ENCODE measurements at regions not wholly inside any gene's neighbourhood (a gene's known extent, or its start where the extent isn't known, plus 50 kb on each side); places are given as distances from the start of the nearest gene placed in this dataset.
"Not testable (repeated sequence)": the region's sequence is repeated elsewhere in the genome, so short reads cannot be mapped to it uniquely, and the experiment has no call there.

- H3K9me3 ChIP-seq (ENCODE audit: insufficient read depth, low read length); DNase-seq (ENCODE audit: low read depth, low spot score); H3K9ac ChIP-seq (ENCODE audit: insufficient read length, low read depth); H3K4me3 ChIP-seq (ENCODE audit: insufficient read length, low read depth); H3K4me1 ChIP-seq (ENCODE audit: insufficient read depth, insufficient read length); H3K27me3 ChIP-seq (ENCODE audit: insufficient read depth, insufficient read length); H3K36me3 ChIP-seq (ENCODE audit: insufficient read depth, insufficient read length, low read length): not testable (repeated sequence)
These were observed 186.4 kb downstream of the NPIPA7 start for GRCh38 chr16:16565326-16565725.

- not testable (repeated sequence) for H3K36me3 ChIP-seq (ENCODE audit: insufficient read depth, insufficient read length, low read length); H3K9ac ChIP-seq (ENCODE audit: insufficient read length, low read depth); H3K4me1 ChIP-seq (ENCODE audit: insufficient read depth, insufficient read length); H3K27me3 ChIP-seq (ENCODE audit: insufficient read depth, insufficient read length); H3K4me3 ChIP-seq (ENCODE audit: insufficient read length, low read depth); DNase-seq (ENCODE audit: low read depth, low spot score); H3K9me3 ChIP-seq (ENCODE audit: insufficient read depth, low read length)
These were observed 191.1 kb downstream of the NPIPA7 start for GRCh38 chr16:16570055-16570454.

GRCh38 chr16:16570874-16571273 is 191.9 kb downstream of the NPIPA7 start:
- H3K9ac ChIP-seq (ENCODE audit: insufficient read length, low read depth); DNase-seq (ENCODE audit: low read depth, low spot score); H3K36me3 ChIP-seq (ENCODE audit: insufficient read depth, insufficient read length, low read length); H3K9me3 ChIP-seq (ENCODE audit: insufficient read depth, low read length); H3K4me1 ChIP-seq (ENCODE audit: insufficient read depth, insufficient read length); H3K27me3 ChIP-seq (ENCODE audit: insufficient read depth, insufficient read length); H3K4me3 ChIP-seq (ENCODE audit: insufficient read length, low read depth): not testable (repeated sequence)

- not testable (repeated sequence) for H3K9me3 ChIP-seq (ENCODE audit: insufficient read depth, low read length); DNase-seq (ENCODE audit: low read depth, low spot score); H3K27me3 ChIP-seq (ENCODE audit: insufficient read depth, insufficient read length); H3K4me1 ChIP-seq (ENCODE audit: insufficient read depth, insufficient read length); H3K9ac ChIP-seq (ENCODE audit: insufficient read length, low read depth); H3K4me3 ChIP-seq (ENCODE audit: insufficient read length, low read depth); H3K36me3 ChIP-seq (ENCODE audit: insufficient read depth, insufficient read length, low read length)
These were observed 193.3 kb downstream of the NPIPA7 start for GRCh38 chr16:16572130-16572774.

- not testable (repeated sequence) for H3K4me3 ChIP-seq (ENCODE audit: insufficient read length, low read depth); H3K9me3 ChIP-seq (ENCODE audit: insufficient read depth, low read length); H3K9ac ChIP-seq (ENCODE audit: insufficient read length, low read depth); H3K4me1 ChIP-seq (ENCODE audit: insufficient read depth, insufficient read length); H3K36me3 ChIP-seq (ENCODE audit: insufficient read depth, insufficient read length, low read length); DNase-seq (ENCODE audit: low read depth, low spot score); H3K27me3 ChIP-seq (ENCODE audit: insufficient read depth, insufficient read length)
These were observed 198.1 kb downstream of the NPIPA7 start for GRCh38 chr16:16577062-16577461.

- Histone ChIP-seq H3K4me3 (ENCODE audit: insufficient read length, low read depth) (no peak overlapping the region), H3K36me3 (ENCODE audit: insufficient read depth, insufficient read length, low read length) (no peaks in the 10 kb centered on the region), H3K9me3 (ENCODE audit: insufficient read depth, low read length) (no peaks in the 10 kb centered on the region), H3K27me3 (ENCODE audit: insufficient read depth, insufficient read length) (no peaks in the 10 kb centered on the region), H3K4me1 (ENCODE audit: insufficient read depth, insufficient read length) (no peaks in the 10 kb centered on the region), H3K9ac (ENCODE audit: insufficient read length, low read depth) (no peak overlapping the region)
- TF ChIP-seq YY1 (IDR thresholded peaks at IDR 0.05; ENCODE audit: insufficient read depth, insufficient read length) (no peak), SUZ12 (IDR thresholded peaks at IDR 0.05; ENCODE audit: extremely low read depth, insufficient read depth, insufficient read length) (no peak), ZNF274 (IDR thresholded peaks at IDR 0.05; ENCODE audit: low read depth, low read length) (no peak)
- DNase-seq (ENCODE audit: low read depth, low spot score), result no peak
These were observed 199.8 kb downstream of the NPIPA7 start for GRCh38 chr16:16578701-16579100.

- H3K4me1 ChIP-seq (ENCODE audit: insufficient read depth, insufficient read length); DNase-seq (ENCODE audit: low read depth, low spot score); H3K27me3 ChIP-seq (ENCODE audit: insufficient read depth, insufficient read length); H3K36me3 ChIP-seq (ENCODE audit: insufficient read depth, insufficient read length, low read length); H3K4me3 ChIP-seq (ENCODE audit: insufficient read length, low read depth); H3K9ac ChIP-seq (ENCODE audit: insufficient read length, low read depth); H3K9me3 ChIP-seq (ENCODE audit: insufficient read depth, low read length): not testable (repeated sequence)
These were observed 204.0 kb downstream of the NPIPA7 start for GRCh38 chr16:16582916-16583315.

- not testable (repeated sequence) for H3K4me3 ChIP-seq (ENCODE audit: insufficient read length, low read depth); H3K36me3 ChIP-seq (ENCODE audit: insufficient read depth, insufficient read length, low read length); H3K9me3 ChIP-seq (ENCODE audit: insufficient read depth, low read length); H3K27me3 ChIP-seq (ENCODE audit: insufficient read depth, insufficient read length); DNase-seq (ENCODE audit: low read depth, low spot score); H3K4me1 ChIP-seq (ENCODE audit: insufficient read depth, insufficient read length); H3K9ac ChIP-seq (ENCODE audit: insufficient read length, low read depth)
These were observed 207.2 kb downstream of the NPIPA7 start for GRCh38 chr16:16586073-16586651.

GRCh38 chr16:16586969-16587368 is 208.0 kb downstream of the NPIPA7 start:
- not testable (repeated sequence) for H3K27me3 ChIP-seq (ENCODE audit: insufficient read depth, insufficient read length); H3K36me3 ChIP-seq (ENCODE audit: insufficient read depth, insufficient read length, low read length); H3K4me1 ChIP-seq (ENCODE audit: insufficient read depth, insufficient read length); DNase-seq (ENCODE audit: low read depth, low spot score); H3K9me3 ChIP-seq (ENCODE audit: insufficient read depth, low read length); H3K4me3 ChIP-seq (ENCODE audit: insufficient read length, low read depth); H3K9ac ChIP-seq (ENCODE audit: insufficient read length, low read depth)

GRCh38 chr16:16588436-16588835 is 209.5 kb downstream of the NPIPA7 start:
- H3K4me3 ChIP-seq (ENCODE audit: insufficient read length, low read depth); H3K9me3 ChIP-seq (ENCODE audit: insufficient read depth, low read length); H3K27me3 ChIP-seq (ENCODE audit: insufficient read depth, insufficient read length); H3K36me3 ChIP-seq (ENCODE audit: insufficient read depth, insufficient read length, low read length); H3K4me1 ChIP-seq (ENCODE audit: insufficient read depth, insufficient read length); H3K9ac ChIP-seq (ENCODE audit: insufficient read length, low read depth); DNase-seq (ENCODE audit: low read depth, low spot score): not testable (repeated sequence)

GRCh38 chr16:16590654-16591318 is 211.8 kb downstream of the NPIPA7 start:
- not testable (repeated sequence) for H3K27me3 ChIP-seq (ENCODE audit: insufficient read depth, insufficient read length); H3K9me3 ChIP-seq (ENCODE audit: insufficient read depth, low read length); H3K4me1 ChIP-seq (ENCODE audit: insufficient read depth, insufficient read length); H3K4me3 ChIP-seq (ENCODE audit: insufficient read length, low read depth); H3K9ac ChIP-seq (ENCODE audit: insufficient read length, low read depth); H3K36me3 ChIP-seq (ENCODE audit: insufficient read depth, insufficient read length, low read length); DNase-seq (ENCODE audit: low read depth, low spot score)
